ENCODE measurements at regions not wholly inside any gene's neighbourhood (a gene's known extent, or its start where the extent isn't known, plus 50 kb on each side); places are given as distances from the start of the nearest gene placed in this dataset.
"Not testable (repeated sequence)": the region's sequence is repeated elsewhere in the genome, so short reads cannot be mapped to it uniquely, and the experiment has no call there.

DNA sequence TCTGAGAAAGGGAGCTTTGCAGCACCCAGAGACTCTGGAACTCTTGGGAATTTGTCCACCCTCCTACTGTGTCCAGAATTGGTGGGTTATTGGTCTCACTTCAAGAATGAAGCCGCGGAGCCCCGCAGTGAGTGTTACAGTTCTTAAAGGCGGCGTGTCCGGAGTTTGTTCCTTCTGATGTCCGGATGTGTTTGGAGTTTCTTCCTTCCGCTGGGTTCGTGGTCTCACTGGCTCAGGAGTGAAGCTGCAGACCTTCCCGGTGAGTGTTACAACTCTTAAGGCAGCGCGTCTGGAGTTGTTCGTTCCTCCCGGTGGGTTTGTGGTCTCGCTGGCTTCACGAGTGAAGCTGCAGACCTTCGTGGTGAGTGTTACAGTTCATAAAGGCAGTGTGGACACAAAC, 824.7 kb downstream of the LRRTM4 start:
- not testable (repeated sequence) for DNase-seq

DNA sequence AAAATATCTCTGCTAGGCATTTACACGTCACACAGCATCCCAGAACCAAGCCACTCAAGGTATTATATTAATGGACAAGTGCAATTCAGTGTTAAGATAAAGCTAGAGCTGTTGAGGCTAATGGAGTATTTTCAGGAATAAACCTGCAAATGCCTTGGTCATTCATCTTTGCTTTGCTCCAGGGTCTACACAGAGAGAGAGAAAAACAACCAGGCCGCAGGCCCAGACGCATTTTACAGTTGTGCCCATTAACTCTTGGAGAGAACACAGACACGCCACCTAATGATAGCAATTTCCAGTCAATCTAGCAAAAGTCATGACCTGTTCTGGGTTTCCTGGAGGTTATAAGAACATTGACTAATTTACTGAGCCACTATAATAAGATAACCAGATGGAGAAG, 829.3 kb downstream of the LRRTM4 start:
- no peak for DNase-seq

DNA sequence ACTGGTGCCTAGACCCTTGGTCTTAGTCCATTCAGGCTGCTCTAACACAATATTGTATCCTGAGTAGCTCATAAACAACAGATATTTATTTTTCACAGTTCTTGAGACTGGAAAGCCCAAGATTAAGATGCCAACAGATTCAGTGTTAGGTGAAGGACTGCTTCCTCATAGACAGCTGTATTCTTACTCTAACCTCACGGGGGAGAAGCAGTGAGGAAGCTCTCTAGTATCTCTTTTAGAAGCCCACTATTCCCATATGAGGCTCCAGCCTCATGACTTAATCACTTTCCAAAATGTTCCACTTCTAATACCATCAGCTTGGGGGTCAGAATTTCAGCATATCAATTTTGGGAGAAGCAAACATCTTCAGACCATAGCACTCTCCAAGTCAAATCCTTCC, 833.4 kb downstream of the LRRTM4 start:
- no peak for DNase-seq

DNA sequence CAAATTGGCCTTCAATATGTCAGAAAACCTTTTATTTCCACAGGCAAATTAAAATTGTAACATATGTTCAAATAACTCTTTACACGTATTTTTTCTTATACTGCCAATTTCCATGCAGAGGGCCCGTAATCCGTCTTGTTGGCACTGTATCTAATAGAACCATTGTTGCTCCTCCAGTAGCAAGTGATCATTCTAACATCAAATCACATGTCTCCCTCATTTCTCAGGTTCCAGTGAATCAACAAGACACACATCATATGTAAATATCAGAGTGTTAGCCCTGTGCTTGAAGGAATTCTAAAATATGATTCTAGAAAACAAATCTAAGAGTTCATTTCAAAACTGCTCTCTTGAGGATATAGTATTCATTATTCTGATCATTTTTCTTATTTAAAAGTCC, 834.3 kb downstream of the LRRTM4 start:
- DNase-seq = no peak

DNA sequence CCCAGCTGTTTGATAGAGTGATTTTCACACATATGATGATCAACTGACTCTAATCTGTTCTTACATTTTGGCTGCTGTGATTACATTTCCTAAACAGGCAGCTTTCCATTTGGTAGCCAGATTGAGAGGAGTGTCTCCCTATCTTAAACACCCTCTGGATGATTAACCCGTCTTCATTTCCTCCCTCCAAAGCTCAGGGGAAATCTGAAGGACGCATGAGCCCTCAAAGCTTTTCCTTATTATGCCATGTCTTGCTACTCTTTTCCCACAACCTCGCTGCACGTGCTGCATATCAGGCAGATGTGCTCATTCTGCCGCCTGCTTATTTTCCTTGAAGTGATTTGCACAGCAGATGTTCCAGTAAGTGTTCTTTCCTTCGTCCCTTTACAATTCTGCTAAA, 837.4 kb downstream of the LRRTM4 start:
- no peak for DNase-seq

DNA sequence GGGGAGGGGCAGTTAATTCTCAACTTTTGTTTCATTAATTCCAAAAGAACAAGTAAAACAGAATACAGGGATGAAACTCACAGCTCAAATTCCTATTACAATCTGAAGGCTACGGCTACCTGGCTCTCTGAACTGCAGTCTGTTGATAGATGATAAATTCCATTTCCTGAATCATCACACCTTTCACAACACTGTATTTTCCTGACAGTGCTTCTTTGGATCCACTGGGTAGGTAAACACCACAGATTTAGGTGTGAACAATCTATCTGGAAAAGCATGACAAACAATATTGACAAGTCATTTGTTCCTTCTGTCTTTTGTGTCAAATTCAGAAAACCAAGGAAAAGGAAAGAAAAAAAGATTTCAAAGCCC, 843.2 kb downstream of the LRRTM4 start:
- no peak for DNase-seq

DNA sequence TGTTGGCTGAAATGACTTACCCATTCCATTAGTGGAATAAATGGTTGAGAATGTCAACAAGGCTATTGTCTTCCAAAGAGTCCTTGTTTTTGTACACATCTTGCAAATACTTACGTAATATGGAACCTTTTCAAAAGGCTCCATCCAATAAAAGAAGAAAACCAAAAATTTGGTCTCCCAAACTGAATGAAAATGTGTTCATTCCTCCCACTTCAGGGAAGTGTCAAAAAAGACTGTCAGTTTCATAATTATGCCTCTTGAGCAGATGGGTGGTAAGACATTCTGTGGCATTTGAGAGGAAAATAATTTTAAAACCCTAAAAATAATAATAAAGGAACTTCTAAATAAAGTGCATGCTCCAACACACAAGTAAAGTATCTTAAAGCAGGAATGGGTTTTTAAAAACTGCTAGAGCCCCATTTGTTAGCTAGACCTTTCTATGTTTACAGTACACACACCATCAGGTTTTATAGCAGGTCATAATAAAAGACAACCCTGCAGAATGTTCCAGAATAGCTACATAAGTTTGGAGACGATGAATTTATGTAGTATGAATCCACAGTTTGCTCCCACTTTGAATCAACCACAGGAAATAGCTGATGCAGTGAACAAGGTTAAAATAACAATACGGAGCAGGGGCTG, 843.7 kb downstream of the LRRTM4 start:
- DNase-seq = no peak

DNA sequence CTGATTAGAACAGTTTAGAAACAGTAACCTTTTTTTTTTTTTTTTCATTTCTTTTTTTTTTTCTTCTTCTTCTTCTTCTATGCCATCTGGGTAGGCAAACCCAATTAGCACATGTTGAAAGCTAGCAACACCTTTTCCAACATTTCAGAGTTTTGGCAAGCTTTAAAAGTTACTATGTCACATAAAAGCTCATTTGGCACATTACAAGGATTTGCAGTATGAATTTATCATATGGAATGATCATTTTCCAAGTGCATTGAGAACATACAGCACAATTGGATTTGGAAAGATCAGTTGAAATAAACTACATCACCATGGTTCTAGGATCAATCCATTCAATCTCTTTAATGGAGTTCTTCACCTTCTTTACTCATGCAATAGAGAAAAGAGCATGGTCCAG, 847.0 kb downstream of the LRRTM4 start:
- DNase-seq = no peak

DNA sequence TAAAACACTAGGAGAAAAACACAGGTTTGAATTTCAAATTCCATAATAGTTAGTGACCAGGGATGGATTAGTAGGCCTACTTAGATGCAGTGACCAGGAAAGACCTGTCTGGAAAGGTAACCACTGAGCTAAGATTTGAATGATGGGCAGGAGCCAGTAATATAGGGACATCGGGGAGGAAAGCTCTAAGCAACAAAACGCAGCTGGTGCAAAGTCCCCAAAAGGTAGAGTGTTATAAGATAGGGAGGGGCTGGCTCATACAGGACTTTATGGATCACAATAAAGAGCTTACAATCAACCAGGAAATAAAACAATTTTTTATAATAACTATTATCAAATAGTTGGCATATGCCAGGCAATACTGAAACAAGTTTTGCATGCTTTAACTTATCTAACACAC, 849.4 kb downstream of the LRRTM4 start:
- DNase-seq = no peak

DNA sequence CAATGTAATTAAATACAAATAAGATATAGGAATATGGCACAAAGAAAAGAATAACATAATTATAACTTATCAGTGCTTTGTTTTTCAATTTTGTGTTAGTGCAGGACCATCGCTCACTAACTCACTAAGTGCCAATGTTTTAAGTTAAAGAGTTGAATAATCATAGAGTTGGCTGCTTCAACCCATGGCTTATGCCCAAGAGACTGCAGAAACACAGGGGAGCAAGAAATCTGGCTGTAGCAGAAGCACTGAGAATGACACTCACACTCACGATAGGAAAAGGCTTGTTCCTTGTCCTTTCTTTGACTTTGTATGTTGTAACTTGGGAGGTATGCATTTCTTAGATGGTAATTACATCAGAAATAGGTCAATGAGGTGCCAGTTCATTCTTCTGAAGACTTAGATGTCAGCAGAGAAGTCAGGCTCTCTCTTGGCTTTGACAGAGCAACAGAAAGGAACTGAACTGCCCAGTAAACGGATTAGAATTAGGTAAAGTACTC, 852.2 kb downstream of the LRRTM4 start:
- no peak for DNase-seq

DNA sequence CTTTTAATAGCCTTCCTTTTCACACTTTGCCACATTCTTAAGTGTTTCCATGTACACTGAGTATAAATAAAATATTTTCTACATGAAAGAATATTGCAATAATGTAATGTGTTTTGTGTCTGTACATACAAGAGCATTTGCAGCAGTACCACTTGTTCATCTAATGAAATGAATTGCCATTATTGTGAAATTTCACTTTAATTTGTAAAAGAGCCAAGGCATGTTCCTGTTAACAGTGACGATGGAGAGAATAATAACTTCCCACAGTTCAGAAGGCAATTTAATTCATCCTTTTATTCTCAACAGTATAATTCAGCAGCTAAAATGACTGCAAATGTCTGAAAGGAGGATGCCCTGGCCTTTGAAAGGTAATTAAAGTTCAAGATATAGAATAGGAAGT, 853.9 kb downstream of the LRRTM4 start:
- DNase-seq = no peak

DNA sequence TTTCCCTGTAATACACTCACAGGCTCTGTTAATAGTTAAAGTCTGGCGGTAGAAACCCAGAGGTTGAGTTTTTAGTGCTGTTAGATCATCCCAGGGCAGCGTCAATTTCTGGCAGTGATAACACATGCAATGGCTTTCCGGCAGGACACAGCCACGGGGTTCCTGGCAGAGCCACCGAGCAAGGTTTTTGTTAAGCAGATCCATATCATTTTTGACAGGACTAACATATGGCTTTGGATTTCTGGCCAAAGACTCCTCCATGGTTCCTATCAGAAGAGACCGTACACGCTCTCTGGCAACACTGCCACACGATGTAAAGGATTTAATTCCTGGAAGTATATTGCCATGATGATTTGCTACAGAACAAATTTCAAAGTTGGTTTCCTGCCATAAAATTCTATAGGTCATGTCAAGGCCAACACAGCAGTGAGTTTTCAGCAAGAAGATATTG, 854.3 kb downstream of the LRRTM4 start:
- no peak for DNase-seq

DNA sequence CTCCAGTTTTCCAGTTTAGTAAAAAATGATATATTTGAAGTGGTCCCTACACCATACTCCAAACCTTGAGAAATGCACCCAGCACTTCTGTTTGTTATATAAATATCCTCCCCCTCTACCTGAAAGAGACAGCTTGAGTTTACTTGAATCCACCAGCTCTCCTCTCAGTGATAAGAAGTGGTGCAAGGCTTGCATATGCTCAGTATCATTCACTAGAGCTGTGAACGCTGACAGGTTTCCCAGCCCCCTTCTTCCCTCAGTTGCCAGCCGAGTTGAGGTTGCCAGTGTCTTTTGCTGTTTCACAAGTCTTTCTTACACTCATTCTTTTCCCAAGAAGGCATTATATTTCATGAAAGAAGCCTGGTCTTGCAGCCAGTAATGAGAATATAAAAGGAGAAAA, 880.0 kb downstream of the LRRTM4 start:
- no peak for DNase-seq

DNA sequence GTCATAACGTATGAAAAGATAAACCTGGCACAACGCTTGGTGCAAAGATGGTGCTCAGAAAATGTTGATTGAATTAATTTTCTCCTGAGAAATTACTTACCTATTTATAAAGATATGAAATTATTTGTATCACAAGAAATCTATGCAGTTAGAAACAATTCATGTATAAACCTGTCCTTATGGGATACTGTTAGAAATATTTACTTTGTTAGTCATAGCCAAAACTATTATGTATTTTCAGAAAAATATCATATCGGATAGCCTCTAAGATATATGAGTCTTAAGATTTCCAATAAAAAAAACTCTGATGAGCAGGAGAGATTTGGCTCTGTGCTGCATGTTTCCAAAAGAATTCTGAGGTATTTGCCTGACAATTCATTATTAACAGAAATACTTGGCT, 880.7 kb downstream of the LRRTM4 start:
- DNase-seq = no peak

DNA sequence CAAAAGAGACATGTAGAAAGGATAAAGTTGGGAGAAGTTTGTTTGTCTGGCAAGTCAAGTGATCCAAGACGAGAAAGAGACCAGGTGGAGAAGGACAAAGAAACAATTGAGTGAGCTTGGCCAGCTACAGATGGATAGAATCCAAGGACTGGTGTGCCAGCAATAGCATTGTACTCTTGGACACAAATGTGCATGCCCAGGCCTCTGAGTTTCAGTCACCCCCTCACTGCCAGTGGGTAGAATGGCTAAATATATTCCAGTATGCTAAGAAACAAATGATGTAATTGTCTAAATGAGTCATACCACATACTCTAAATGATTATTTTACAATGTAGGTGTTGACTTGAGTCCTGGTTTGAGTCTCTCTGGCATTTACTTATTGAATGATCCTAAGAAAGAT, 881.3 kb downstream of the LRRTM4 start:
- no peak for DNase-seq

DNA sequence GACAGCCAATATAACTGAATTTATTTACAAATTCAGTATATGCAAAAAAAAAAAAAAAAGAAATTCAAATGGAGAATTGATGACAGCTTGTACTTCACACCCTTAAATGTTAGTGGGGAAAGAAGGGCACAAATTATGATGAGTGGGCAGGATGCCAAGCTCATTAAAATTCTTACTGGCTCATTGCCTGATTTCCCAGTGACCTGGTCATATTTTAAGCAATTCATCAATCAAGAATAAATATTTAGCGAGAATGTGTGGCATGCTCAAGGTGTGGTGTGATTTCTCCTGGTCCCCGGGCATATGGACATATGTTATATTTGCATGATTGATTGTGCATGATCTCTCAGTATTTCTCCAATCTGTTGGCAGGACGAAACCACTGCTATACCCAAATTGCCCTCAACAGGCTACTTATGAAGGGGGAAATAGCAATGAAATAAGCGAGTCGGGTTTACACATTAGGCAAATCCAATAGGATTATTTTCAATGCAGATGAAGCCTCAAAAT, 883.0 kb downstream of the LRRTM4 start:
- no peak for DNase-seq

DNA sequence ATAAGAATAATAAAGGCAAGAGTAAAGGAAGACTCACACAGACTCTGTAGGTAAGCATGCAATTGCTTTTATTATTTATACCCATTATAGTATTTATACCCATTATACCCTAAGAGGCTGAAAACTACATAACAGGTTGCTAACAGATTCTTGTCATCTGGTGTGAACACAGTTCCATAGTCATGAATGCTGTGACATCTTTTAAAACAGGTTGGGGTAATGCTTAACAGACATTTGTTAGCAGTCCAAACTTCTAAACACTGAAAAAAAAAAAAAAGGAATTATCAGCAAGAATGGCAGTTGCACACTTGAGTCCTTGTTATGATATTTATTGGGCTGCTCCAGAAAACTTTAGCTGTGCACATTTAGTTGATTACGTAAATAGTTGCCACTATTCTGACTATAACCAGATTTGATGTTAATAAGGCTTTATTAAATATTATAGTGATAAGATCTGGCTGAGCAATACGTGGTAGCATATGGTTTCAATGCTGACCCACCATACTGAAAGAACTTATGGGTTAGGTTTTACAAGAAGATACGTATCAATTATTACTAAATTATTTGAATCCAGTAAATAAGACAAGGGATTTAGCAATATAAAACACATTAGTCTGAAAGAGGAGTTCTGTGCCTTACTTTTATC, 888.8 kb downstream of the LRRTM4 start:
- no peak for DNase-seq

DNA sequence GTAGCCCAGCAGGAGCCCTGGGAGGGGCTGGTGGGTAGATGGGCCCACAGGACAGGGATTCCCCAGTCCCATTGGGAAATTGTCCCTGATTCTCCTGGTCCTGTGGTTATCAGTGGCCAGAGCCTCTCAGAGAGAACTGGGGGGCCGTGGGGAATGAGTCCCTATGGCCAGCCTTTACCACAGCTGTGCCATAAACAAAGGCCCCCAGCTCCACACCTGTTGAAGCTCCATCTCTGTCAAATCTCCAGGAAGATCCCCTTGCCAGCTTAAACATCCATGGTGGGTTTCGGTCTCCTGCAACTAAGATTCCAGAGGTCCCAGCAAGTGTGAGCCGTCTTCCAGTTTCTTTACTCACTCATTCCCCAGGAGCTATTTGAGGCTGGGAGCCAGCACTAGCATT, 897.1 kb downstream of the LRRTM4 start:
- DNase-seq = no peak

DNA sequence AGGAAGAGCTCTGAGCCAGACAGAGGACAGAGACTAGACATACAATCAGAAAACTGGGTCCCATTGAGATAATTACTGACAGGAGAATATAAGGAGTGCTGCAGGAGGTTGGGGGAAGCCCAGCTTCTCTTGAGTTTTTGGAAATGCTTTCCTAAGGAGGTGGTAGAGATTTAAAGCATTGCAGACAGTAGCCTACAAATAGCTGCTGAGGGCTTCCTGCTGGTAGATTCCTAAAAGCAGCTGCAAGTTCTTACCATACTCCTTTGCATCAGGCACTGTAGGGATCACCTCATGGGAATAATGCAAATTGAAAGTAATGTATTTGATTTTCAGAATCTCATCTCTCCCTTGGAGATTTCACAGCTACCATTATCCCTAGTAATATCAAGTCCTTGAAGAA, 902.6 kb upstream of the GCFC2 start:
- no peak for DNase-seq

DNA sequence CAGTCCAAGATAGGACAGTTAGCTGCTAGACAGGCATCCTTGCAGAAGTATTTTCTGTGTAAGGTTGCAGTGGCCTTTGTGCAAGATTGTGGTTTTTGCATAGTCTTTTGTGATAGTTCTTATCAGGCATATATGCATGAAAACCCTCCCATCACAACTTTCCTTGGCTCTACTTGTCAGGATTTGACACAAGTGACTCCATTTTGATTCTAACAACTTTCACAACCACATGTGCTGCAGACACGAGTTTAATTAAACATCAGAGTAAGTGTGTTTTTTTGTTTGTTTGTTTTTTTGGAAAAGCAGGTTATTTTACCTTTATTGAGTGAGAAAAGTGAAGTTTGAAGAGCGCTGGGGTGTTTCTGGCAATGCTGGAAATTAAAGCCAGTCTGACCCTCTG, 902.0 kb upstream of the GCFC2 start:
- no peak for DNase-seq

DNA sequence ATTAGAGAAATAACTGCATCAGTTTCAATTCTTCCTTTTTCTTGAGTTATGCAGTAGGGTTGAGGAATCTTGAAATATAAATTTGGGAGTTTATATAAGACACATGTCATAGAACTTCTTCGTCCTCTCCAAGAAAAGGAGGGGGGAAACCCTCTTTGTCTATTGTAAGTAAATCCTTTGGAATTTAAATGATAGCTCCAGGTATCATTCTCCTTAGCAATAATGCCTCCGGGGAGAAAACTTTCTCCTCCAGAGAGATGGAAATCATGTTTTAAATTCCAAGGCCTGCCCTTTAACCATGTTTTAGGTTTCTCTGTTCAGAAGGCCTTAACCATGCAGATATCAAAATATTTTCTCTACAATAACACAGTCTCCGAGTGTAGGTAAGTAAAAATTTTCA, 899.7 kb upstream of the GCFC2 start:
- DNase-seq = no peak

DNA sequence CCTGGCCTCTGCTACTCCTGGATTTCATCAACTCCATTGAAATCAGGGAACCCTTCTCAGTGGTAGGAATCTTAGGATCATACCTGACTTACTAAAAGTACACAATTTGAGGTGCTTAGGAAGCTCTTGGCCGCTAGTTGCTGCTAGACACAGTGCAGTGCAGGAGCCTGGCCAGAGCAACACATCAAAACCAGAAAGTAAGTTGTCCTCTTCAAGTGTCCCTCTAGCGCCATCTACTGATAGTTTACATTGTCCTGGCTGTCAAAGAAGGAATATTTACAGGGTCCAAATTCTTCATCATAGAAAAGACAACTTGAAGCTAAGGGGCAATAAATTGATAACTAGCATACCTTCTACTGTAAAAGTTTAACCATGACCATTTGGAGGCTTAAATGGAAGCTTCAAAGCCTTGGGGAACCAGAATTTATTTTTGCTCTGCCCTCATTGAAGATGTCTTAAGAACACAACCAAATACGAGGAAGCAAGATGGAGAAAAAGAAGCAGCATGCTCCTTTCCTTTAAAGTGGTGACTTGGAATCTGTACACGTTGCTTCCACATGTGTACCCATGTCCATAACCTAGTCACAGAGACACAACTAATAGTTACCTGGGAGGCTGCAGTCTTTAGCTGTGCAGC, 889.1 kb upstream of the GCFC2 start:
- DNase-seq = no peak

DNA sequence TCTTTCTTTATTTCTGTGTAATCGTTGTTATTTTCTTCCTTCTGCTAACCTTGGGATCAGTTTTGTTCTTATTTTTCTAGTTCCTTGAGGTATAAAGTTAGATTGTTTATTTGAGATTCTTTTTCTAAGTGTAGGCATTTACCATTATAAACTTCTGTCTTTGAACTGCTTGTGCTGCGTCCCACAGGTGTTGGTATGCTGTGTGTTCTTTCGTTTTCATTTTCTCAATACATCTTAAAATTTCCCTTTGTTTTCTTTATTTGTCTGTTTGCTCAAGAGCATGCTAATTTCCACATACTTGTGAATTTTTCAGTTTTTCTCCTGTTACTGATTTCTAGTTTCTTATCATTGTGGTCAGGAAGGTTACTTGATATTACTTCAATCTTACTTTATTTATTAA, 873.8 kb upstream of the GCFC2 start:
- no peak for DNase-seq

DNA sequence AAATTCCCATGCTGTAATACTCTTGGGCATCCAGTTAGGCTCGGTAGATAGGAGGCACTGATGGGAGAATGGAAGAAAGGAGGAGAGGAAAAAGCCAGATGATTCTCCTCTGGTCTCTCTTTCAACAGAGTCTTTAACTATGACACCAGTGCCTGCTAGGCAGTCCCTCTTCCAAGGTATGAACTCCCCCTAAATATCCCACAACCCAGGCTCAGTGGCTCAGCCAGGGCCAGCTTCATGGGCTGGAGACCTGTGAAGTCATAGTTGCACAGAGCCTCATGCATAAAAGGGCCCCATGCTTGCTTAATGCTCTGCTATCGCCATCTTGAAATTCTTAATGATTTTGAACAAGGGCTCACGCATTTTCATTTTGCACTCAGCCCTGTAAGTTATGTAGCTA, 869.2 kb upstream of the GCFC2 start:
- no peak for DNase-seq

All from activated CD4-positive, alpha-beta T cell treated with anti-CD3 and anti-CD28 coated beads, Interleukin-2, amount 50 U/mL, for 1 hour (primary cell).